ENCODE measurements at regions not wholly inside any gene's neighbourhood (a gene's known extent, or its start where the extent isn't known, plus 50 kb on each side); places are given as distances from the start of the nearest gene placed in this dataset.

- Mint-ChIP-seq H3K36me3 (ENCODE audit: low read depth) (no peaks in the 10 kb centered on the region), H3K9me3 (no peaks in the 10 kb centered on the region), H3K4me3 (no peak overlapping the region), H3K4me1 (no peaks in the 10 kb centered on the region), H3K27me3 (no peaks in the 10 kb centered on the region), H3K27ac (no peak overlapping the region)
- intact Hi-C loops (cut with micrococcal nuclease), result no loop called here
- no peak for DNase-seq
Measured at GRCh38 chrX:151476604-151477303, 79.7 kb downstream of the VMA21 start.

- no peak overlapping the region for H3K4me3 Mint-ChIP-seq
- no peak for DNase-seq
- no peaks in the 10 kb centered on the region for H3K27me3 Mint-ChIP-seq
- no peaks in the 10 kb centered on the region for H3K9me3 Mint-ChIP-seq
- no peaks in the 10 kb centered on the region for H3K4me1 Mint-ChIP-seq
- H3K27ac Mint-ChIP-seq, result no peak overlapping the region
- H3K36me3 Mint-ChIP-seq (ENCODE audit: low read depth), result no peaks in the 10 kb centered on the region
- intact Hi-C loops (cut with micrococcal nuclease), result no loop called here
Measured at GRCh38 chrX:151478058-151478457, 81.1 kb downstream of the VMA21 start.

GRCh38 chrX:151488677-151489076 is 74.8 kb upstream of the PASD1 start:
- intact Hi-C loops (cut with micrococcal nuclease), result loop anchor here (10.0 kb wide), 1 partner anchor 334 kb away; no protein-coding TSS in a partner anchor
- no peaks in the 10 kb centered on the region for H3K36me3 Mint-ChIP-seq (ENCODE audit: low read depth)
- no peaks in the 10 kb centered on the region for H3K27me3 Mint-ChIP-seq
- H3K27ac Mint-ChIP-seq, result no peak overlapping the region
- peaks cover 2% of the 10 kb centered on the region for H3K4me1 Mint-ChIP-seq
- H3K4me3 Mint-ChIP-seq, result no peak overlapping the region
- peak; percentile 57 for DNase-seq
- H3K9me3 Mint-ChIP-seq, result no peaks in the 10 kb centered on the region

GRCh38 chrX:151505796-151506195 is 57.7 kb upstream of the PASD1 start:
- Mint-ChIP-seq H3K27ac (no peak overlapping the region), H3K4me3 (no peak overlapping the region), H3K9me3 (no peaks in the 10 kb centered on the region), H3K27me3 (no peaks in the 10 kb centered on the region), H3K4me1 (no peaks in the 10 kb centered on the region), H3K36me3 (ENCODE audit: low read depth) (no peaks in the 10 kb centered on the region)
- peak; percentile 57 for DNase-seq
- intact Hi-C loops (cut with micrococcal nuclease), result loop anchor here (10.0 kb wide), 1 partner anchor 179 kb away; no protein-coding TSS in a partner anchor

- no peaks in the 10 kb centered on the region for H3K36me3 Mint-ChIP-seq (ENCODE audit: low read depth)
- H3K4me3 Mint-ChIP-seq, result no peak overlapping the region
- intact Hi-C loops (cut with micrococcal nuclease), result no loop called here
- no peak overlapping the region for H3K27ac Mint-ChIP-seq
- H3K9me3 Mint-ChIP-seq, result no peaks in the 10 kb centered on the region
- DNase-seq, result no peak
- H3K27me3 Mint-ChIP-seq, result no peaks in the 10 kb centered on the region
- no peaks in the 10 kb centered on the region for H3K4me1 Mint-ChIP-seq
Measured at GRCh38 chrX:151510203-151510602, 53.3 kb upstream of the PASD1 start.

GRCh38 chrX:151513472-151513871 is 50.0 kb upstream of the PASD1 start:
- no peaks in the 10 kb centered on the region for H3K36me3 Mint-ChIP-seq (ENCODE audit: low read depth)
- intact Hi-C loops (cut with micrococcal nuclease), result no loop called here
- H3K27ac Mint-ChIP-seq, result no peak overlapping the region
- H3K4me3 Mint-ChIP-seq, result no peak overlapping the region
- H3K27me3 Mint-ChIP-seq, result peaks cover 1% of the 10 kb centered on the region
- no peaks in the 10 kb centered on the region for H3K9me3 Mint-ChIP-seq
- no peak for DNase-seq
- no peaks in the 10 kb centered on the region for H3K4me1 Mint-ChIP-seq
